Endodermal cell (in vitro differentiated cells): ENCODE measurements at regions not wholly inside any gene's neighbourhood (a gene's known extent, or its start where the extent isn't known, plus 50 kb on each side); places are given as distances from the start of the nearest gene placed in this dataset.

ENCODE experiments used
- DNase-seq: peaks from one replicate; pipeline ENCODE4 v3.0.0-alpha.2; 2017
- H3K27ac ChIP-seq: 2 replicates; pipeline ENCODE4 v1.5.1; 2013; ENCODE audit warnings: mild to moderate bottlenecking, low read depth, low read length, moderate library complexity
- H3K27me3 ChIP-seq: 2 replicates; pipeline ENCODE4 v1.6.1; 2013; ENCODE audit warnings: mild to moderate bottlenecking, low read length, moderate library complexity; ENCODE audit not compliant: insufficient read depth, control insufficient read depth, poor library complexity, severe bottlenecking
- H3K36me3 ChIP-seq: 2 replicates; pipeline ENCODE4 v1.7.0; 2013; ENCODE audit warnings: mild to moderate bottlenecking, low read length, moderate library complexity; ENCODE audit not compliant: control insufficient read depth, insufficient read depth
- H3K4me1 ChIP-seq: one replicate; pipeline ENCODE4 v1.7.0; 2013; ENCODE audit warnings: low read length; ENCODE audit not compliant: control insufficient read depth, insufficient read depth
- H3K4me3 ChIP-seq: 2 replicates; pipeline ENCODE4 v1.5.1; 2013; ENCODE audit warnings: mild to moderate bottlenecking, low read length, moderate library complexity
- H3K9ac ChIP-seq: 2 replicates; pipeline ENCODE4 v1.6.1; 2013; ENCODE audit warnings: mild to moderate bottlenecking, low read length, moderate library complexity; ENCODE audit not compliant: poor library complexity, severe bottlenecking; ENCODE audit errors: extremely low read depth
- H3K9me3 ChIP-seq: 2 replicates; pipeline ENCODE4 v1.6.1; 2013; ENCODE audit warnings: mild to moderate bottlenecking, low read length, moderate library complexity; ENCODE audit not compliant: control insufficient read depth
- H3K27ac Mint-ChIP-seq: 2 replicates; pipeline ENCODE4 v1.8.0; 2020; ENCODE audit warnings: mixed read lengths
- H3K27me3 Mint-ChIP-seq: 2 replicates; pipeline ENCODE4 v1.8.0; 2021; ENCODE audit warnings: mild to moderate bottlenecking, mixed read lengths; ENCODE audit not compliant: insufficient read depth
- H3K36me3 Mint-ChIP-seq: 2 replicates; pipeline ENCODE4 v1.8.0; 2020; ENCODE audit warnings: low read depth, mixed read lengths
- H3K4me1 Mint-ChIP-seq: 2 replicates; pipeline ENCODE4 v1.8.0; 2020; ENCODE audit warnings: mixed read lengths
- H3K4me3 Mint-ChIP-seq: 2 replicates; pipeline ENCODE4 v1.8.0; 2020; ENCODE audit warnings: mild to moderate bottlenecking, moderate library complexity, mixed read lengths
- H3K9me3 Mint-ChIP-seq: 2 replicates; pipeline ENCODE4 v1.8.0; 2020; ENCODE audit warnings: mild to moderate bottlenecking, mixed read lengths
- WGBS, 2 experiments: methylation state at CpG; one replicate each; pipeline versions ENCODE4 v1.1.5 to v1.1.7; 2013; ENCODE audit warnings: missing lambda C conversion rate in 2 of 2, mixed read lengths in 1 of 2; ENCODE audit not compliant: insufficient coverage in 1 of 2, insufficient read length in 1 of 2; 5-methylcytosine and 5-hydroxymethylcytosine counted together
- TF ChIP-seq, protein P1 (sequence below): fragments of 200-600 bp; sonication (generic); conservative IDR thresholded peaks from 2 replicates; pipeline ENCODE4 v1.5.0; 2021; ENCODE audit warnings: antibody characterized with exemption, mild to moderate bottlenecking

DNA sequence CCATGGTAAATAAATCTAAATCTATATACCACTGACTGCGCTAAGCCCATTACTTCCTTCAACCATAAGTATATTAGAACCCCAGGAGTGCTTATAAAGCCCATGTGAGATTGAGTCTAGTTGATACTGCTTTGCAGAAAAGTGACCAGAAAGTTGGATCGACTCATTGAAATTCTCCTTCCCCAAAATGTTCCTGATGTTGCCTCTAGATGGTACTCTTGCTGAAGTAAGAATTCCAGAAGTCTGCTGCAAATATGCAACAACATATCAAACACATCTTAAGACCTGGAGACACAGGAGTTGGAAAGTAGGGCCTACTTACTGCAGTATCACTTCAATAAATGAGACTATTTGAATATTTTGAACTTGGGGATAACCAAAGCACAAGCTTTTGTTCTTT, 550.8 kb downstream of the IPMK start:
- TF ChIP-seq, protein P1, sequence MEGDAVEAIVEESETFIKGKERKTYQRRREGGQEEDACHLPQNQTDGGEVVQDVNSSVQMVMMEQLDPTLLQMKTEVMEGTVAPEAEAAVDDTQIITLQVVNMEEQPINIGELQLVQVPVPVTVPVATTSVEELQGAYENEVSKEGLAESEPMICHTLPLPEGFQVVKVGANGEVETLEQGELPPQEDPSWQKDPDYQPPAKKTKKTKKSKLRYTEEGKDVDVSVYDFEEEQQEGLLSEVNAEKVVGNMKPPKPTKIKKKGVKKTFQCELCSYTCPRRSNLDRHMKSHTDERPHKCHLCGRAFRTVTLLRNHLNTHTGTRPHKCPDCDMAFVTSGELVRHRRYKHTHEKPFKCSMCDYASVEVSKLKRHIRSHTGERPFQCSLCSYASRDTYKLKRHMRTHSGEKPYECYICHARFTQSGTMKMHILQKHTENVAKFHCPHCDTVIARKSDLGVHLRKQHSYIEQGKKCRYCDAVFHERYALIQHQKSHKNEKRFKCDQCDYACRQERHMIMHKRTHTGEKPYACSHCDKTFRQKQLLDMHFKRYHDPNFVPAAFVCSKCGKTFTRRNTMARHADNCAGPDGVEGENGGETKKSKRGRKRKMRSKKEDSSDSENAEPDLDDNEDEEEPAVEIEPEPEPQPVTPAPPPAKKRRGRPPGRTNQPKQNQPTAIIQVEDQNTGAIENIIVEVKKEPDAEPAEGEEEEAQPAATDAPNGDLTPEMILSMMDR, result peak; percentile 70
- no peaks in the 10 kb centered on the region for H3K27me3 ChIP-seq
- Mint-ChIP-seq H3K27me3 (no peaks in the 10 kb centered on the region), H3K36me3 (no peaks in the 10 kb centered on the region), H3K4me1 (peaks cover 4% of the 10 kb centered on the region), H3K9me3 (peaks cover 18% of the 10 kb centered on the region), H3K4me3 (no peak overlapping the region), H3K27ac (no peak overlapping the region)
- 63 to 86% methylated on average over 1 to 2 of the region's 2 CpGs for WGBS, 2 experiments
- H3K27ac ChIP-seq, result no peak overlapping the region
- no peaks in the 10 kb centered on the region for H3K36me3 ChIP-seq
- no peaks in the 10 kb centered on the region for H3K9me3 ChIP-seq
- no peak overlapping the region for H3K9ac ChIP-seq
- DNase-seq, result no peak
- H3K4me3 ChIP-seq, result no peak overlapping the region
- H3K4me1 ChIP-seq, result no peaks in the 10 kb centered on the region

DNA sequence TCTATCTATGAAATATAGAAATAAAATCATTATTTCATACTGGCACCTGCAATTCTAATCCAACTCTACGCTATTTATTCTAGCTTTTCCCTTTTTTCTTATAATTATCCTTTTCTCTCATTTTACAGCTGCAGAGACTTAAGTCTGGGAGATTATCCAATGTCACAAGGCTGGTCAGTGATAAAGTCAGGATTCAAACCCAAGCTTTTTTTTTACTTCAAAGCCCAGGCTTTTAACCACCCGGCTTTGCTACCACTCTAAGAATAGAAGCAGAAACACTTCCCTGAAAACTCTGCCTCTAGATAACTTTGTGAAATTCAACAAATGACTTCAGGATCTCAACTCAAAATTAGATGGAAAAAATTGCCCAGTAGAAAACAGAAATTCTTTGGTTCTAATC, 552.5 kb downstream of the IPMK start:
- no peak overlapping the region for H3K4me3 Mint-ChIP-seq
- H3K4me1 Mint-ChIP-seq, result peaks cover 4% of the 10 kb centered on the region
- 88% methylated on average over 1 to 2 of the region's 2 CpGs for WGBS, 2 experiments
- H3K27me3 Mint-ChIP-seq, result no peaks in the 10 kb centered on the region
- H3K4me3 ChIP-seq, result no peak overlapping the region
- H3K27me3 ChIP-seq, result no peaks in the 10 kb centered on the region
- TF ChIP-seq, protein P1, result no peak
- H3K9ac ChIP-seq, result no peak overlapping the region
- no peak for DNase-seq
- no peaks in the 10 kb centered on the region for H3K9me3 ChIP-seq
- H3K27ac Mint-ChIP-seq, result no peak overlapping the region
- H3K4me1 ChIP-seq, result no peaks in the 10 kb centered on the region
- H3K27ac ChIP-seq, result no peak overlapping the region
- H3K9me3 Mint-ChIP-seq, result peaks cover 10% of the 10 kb centered on the region
- H3K36me3 Mint-ChIP-seq, result no peaks in the 10 kb centered on the region
- no peaks in the 10 kb centered on the region for H3K36me3 ChIP-seq

DNA sequence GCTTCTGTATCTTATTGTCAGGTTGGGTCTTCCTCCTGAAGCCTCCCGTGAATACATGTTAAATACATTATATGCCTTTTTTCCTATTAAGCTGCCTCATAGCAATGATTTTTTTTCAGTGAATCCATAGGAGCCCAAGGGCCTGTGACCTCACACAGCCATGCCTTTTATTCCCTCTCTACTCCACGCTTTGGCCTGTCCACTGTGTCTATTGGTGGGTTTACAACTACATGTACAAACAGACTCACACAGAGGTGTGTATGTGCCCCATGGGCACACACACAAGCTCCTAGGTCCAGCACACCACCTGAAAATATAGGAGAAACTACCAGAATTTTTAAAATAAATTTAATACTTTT, 560.4 kb downstream of the IPMK start:
- H3K4me3 ChIP-seq, result no peak overlapping the region
- H3K36me3 Mint-ChIP-seq, result no peaks in the 10 kb centered on the region

More for the DNA sequence above, 560.4 kb downstream of the IPMK start:
- H3K27me3 ChIP-seq, result no peaks in the 10 kb centered on the region
- Mint-ChIP-seq H3K4me1 (peaks cover 6% of the 10 kb centered on the region), H3K27ac (no peak overlapping the region), H3K9me3 (no peaks in the 10 kb centered on the region), H3K27me3 (no peaks in the 10 kb centered on the region), H3K4me3 (no peak overlapping the region)
- DNase-seq, result no peak
- no peak overlapping the region for H3K9ac ChIP-seq
- WGBS, 2 experiments, result 50% methylated on average over 2 of the region's 2 CpGs
- H3K27ac ChIP-seq, result no peak overlapping the region
- H3K36me3 ChIP-seq, result no peaks in the 10 kb centered on the region
- TF ChIP-seq, protein P1, result no peak
- no peaks in the 10 kb centered on the region for H3K9me3 ChIP-seq
- H3K4me1 ChIP-seq, result no peaks in the 10 kb centered on the region
